ENCODE measurements at regions not wholly inside any gene's neighbourhood (a gene's known extent, or its start where the extent isn't known, plus 50 kb on each side); places are given as distances from the start of the nearest gene placed in this dataset.
"Not testable (repeated sequence)": the region's sequence is repeated elsewhere in the genome, so short reads cannot be mapped to it uniquely, and the experiment has no call there.

DNA sequence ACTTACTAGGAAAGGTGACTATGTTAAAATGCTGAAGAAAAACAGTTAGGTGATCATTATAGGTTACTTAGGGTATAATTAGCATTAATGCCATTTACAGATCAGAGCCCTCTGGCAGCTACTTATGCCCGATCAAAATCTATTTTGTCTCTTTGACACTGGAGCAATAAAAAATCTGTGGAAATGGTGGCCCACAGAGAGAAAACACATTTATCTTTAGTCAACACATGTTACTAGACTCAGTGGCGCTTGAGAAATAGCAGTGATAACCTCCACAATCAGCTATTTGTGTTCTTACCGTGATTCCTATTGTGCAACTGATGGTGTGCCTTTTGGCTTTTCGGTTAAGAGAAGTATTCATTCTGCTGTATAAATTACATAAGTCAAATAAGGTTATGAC is 1519.6 kb downstream of the PCDH9 start:
- no peak for DNase-seq (ENCODE audit: extremely low read depth, low read depth)
- TF ChIP-seq, protein P1, sequence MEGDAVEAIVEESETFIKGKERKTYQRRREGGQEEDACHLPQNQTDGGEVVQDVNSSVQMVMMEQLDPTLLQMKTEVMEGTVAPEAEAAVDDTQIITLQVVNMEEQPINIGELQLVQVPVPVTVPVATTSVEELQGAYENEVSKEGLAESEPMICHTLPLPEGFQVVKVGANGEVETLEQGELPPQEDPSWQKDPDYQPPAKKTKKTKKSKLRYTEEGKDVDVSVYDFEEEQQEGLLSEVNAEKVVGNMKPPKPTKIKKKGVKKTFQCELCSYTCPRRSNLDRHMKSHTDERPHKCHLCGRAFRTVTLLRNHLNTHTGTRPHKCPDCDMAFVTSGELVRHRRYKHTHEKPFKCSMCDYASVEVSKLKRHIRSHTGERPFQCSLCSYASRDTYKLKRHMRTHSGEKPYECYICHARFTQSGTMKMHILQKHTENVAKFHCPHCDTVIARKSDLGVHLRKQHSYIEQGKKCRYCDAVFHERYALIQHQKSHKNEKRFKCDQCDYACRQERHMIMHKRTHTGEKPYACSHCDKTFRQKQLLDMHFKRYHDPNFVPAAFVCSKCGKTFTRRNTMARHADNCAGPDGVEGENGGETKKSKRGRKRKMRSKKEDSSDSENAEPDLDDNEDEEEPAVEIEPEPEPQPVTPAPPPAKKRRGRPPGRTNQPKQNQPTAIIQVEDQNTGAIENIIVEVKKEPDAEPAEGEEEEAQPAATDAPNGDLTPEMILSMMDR (IDR thresholded peaks at IDR 0.05; ENCODE audit: low read depth, low read length), result no peak

DNA sequence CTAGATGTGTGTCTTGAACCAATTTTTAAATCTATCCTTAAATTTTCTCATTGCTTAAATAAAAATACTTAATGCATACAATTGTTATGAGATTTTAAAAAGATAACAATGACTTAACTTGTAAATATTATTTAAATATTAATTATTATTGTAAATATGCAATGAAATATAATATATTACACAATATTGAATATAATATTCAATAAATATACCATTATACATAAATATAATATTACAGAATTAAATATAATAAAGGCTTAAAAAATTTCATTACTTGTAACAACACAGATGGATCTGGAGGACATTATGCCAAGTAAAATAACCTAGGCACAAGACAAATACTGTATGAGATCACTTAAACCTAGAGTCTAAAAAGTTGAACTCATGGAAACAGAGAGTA is 1532.3 kb downstream of the PCDH9 start:
- TF ChIP-seq, protein P1 (IDR thresholded peaks at IDR 0.05; ENCODE audit: low read depth, low read length), result no peak
- no peak for DNase-seq (ENCODE audit: extremely low read depth, low read depth)

DNA sequence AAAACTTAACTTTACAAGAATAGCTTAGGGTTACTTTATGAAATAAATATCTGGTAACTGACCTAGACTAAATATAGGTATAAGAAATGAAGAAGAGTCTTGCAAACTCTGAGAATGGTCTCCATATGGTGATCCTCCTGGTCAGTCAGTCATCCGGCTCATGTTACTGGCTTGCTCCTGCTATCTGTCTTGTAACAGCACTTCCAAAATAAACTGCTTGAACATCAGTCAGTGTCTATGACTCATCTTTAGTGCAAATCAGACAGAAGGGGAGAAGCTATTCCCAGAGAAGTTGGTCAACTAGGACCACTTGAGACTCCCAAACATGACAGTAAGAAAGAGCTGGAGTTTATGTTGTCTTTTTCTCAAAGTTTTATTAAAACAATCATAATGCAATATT is 1550.9 kb downstream of the PCDH9 start:
- TF ChIP-seq, protein P1 (IDR thresholded peaks at IDR 0.05; ENCODE audit: low read depth, low read length), result no peak
- no peak for DNase-seq (ENCODE audit: extremely low read depth, low read depth)

DNA sequence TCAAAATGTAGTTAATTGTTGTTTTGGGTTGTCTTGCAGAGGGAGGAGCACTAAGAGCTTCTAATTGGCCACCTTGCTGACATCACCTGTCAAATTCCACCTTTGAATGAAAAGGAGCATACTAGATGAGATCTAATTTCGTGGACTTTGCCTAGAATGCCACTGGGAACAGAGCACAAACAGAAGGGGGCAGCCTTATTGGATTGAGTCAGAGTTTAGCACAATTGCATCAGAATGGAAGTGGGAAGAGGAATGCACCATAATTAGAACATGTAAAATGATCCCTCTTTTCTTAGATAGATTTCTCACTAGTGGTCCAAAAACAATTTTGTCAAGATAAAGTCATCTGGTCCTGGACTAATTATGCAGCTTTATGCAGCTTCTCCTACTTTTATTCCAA is 1552.2 kb downstream of the PCDH9 start:
- no peak for DNase-seq (ENCODE audit: extremely low read depth, low read depth)
- TF ChIP-seq, protein P1 (IDR thresholded peaks at IDR 0.05; ENCODE audit: low read depth, low read length), result no peak

DNA sequence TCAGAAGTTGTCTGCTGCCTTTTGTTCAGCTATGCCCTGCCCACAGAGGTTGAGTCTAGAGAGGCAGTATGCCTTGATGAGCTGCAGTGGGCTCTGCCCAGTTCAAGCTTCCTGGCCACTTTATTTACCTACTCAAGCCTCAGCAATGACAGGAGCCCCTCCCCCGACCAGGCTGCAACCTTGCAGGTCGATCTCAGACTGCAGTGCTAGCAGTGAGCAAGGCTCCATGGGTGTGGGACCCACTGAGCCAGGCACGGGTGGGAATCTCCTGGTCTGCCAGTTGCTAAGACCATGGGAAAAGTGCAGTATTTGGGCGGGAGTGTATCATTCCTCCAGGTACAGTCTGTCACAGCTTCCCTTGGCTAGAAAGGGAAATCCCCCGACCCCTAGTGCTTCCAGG is 1554.8 kb downstream of the PCDH9 start:
- DNase-seq (ENCODE audit: extremely low read depth, low read depth), result not testable (repeated sequence)

DNA sequence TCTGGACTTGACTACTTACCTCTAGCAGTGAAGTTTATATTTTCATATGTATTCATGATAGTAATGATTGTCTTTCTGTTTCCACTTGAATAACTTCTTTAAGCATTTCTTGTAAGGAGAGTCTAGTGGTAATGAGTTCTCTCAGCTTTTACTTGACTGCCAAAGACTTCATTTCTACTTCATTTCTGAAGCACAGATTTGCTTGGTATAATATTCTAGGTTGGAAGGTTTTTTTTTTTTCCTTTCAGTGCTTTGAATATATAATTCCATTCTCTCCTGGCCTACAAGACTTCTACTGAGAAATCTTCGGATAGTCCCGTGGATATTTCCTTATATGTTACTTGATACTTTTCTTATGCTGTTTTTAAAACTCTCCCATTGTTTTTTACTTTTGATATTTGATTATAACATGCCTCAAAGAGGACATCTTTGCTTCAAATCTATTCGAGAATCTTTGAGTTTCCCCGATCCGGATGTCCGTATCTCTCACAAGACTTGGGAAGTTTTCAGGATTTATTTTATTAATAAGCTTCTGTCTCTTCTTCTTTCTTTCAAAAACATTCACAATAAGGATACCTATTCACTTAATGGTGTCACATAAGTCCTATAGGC is 1560.0 kb downstream of the PCDH9 start:
- TF ChIP-seq, protein P1 (IDR thresholded peaks at IDR 0.05; ENCODE audit: low read depth, low read length), result no peak
- no peak for DNase-seq (ENCODE audit: extremely low read depth, low read depth)

DNA sequence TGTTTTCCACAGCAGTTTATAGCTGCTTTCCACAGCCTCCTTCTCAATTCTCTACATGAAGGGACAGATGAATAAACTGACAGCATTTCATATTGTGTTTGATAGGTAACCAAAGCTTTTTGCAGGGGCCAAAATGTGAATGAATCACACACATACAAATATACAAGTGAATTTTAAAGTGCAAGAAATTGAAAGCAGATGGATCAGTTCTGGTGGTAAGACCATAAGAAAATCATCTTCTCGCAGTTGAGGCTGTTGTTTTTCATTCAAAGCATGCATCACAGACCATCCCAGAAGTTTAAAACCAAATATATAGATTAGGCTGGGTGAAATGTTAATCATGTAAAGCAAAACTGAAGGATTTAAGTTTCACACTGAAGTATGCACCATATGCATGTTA is 1569.4 kb downstream of the PCDH9 start:
- DNase-seq (ENCODE audit: extremely low read depth, low read depth), result no peak
- TF ChIP-seq, protein P1 (IDR thresholded peaks at IDR 0.05; ENCODE audit: low read depth, low read length), result no peak

DNA sequence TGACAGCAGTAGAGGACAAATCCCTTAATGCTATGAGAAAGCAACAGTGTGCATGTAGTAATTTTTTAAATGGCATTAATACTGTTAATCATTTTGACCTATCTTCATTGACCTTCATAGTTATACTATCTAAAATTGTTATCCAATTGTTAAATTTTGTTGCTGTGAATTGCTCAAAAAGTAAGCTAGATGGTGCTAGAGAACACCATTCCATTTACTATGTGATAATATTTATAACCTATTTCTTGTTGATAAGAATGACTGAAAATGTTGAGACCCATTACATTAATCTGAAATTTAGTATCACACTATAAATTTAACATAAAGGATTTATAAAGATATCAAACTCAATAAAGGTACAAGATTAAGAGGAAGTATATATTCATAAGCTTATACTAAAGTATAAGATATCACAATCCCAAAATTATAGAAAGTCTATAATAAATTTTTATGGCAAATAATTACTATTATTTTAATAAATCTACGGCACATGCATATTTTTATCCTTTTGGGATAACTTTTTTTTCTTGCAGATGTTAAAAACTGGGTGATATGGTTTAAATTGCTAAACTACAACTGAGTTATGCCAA is 1573.3 kb downstream of the PCDH9 start:
- TF ChIP-seq, protein P1 (IDR thresholded peaks at IDR 0.05; ENCODE audit: low read depth, low read length), result peak; percentile 43
- DNase-seq (ENCODE audit: extremely low read depth, low read depth), result no peak

Measured in AG09319 (cell line).